ENCODE measurements at regions not wholly inside any gene's neighbourhood (a gene's known extent, or its start where the extent isn't known, plus 50 kb on each side); places are given as distances from the start of the nearest gene placed in this dataset.

DNA sequence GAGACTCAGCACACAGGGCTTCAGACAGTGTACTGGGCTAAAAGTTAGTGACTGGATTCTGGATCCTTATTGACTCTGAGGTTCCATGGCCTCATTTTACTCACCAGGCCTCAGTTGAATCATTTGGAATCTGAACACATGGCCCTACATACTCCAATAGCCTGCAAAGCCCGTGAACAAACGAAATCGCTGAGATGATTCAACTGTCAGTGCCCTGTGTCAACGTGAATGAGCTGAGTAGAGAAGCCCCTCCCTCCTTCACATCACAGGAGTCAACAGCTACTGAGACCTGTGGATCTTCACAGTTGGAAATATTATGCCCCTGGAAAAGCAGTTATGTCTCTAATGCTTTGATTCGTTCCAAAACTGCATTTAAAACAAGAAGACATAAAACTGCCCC lies 429.3 kb downstream of the GADD45G start:
- Histone ChIP-seq H3K4me2 (ENCODE audit: insufficient read depth in 1 of 2, low read depth in 2 of 2, low read length in 2 of 2) (no peak overlapping the region), H3K4me1 (replicated peaks in 1 of 4; ENCODE audit: control insufficient read depth in 3 of 4, insufficient read depth in 4 of 4, low read length in 3 of 4) (peaks cover 2 to 9% (median 7%) of the 10 kb centered on the region in 4 experiments; a peak in 6 of 7 replicates), H3K23me2 (ENCODE audit: low read depth, low read length) (no peaks in the 10 kb centered on the region), H3K18ac (ENCODE audit: extremely low read depth, low read length) (no peak overlapping the region), H3K27me3 (replicated peaks in 1 of 4; ENCODE audit: control insufficient read depth in 3 of 4, extremely low read depth in 1 of 4, insufficient read depth in 3 of 4, low read length in 3 of 4) (no peaks in the 10 kb centered on the region), H3K27ac (ENCODE audit: low read depth, low read length) (no peak overlapping the region), H3K79me2 (ENCODE audit: control insufficient read depth in 1 of 2, insufficient read depth in 2 of 2, low read length in 2 of 2) (no peaks in the 10 kb centered on the region), H3K23ac (ENCODE audit: insufficient read length) (no peak overlapping the region), H2AK5ac (ENCODE audit: low read depth, low read length) (no peak overlapping the region), H3K56ac (replicated peaks; ENCODE audit: insufficient read length, low read depth, low read length) (no peak overlapping the region), H3K14ac (ENCODE audit: insufficient read length) (no peak overlapping the region), H3K36me3 (ENCODE audit: control insufficient read depth in 2 of 4, insufficient read depth in 4 of 4, low read length in 3 of 4) (no peaks in the 10 kb centered on the region), H2AFZ (ENCODE audit: low read length) (no peak overlapping the region), H4K5ac (ENCODE audit: insufficient read length, low read depth, low read length) (no peak overlapping the region), H2BK15ac (ENCODE audit: low read length) (no peak overlapping the region), H2BK20ac (ENCODE audit: low read length) (no peak overlapping the region), H4K20me1 (replicated peaks in 1 of 2; ENCODE audit: control insufficient read depth in 1 of 2, insufficient read depth in 2 of 2, low read length in 2 of 2) (no peaks in the 10 kb centered on the region), H3K9me3 (ENCODE audit: insufficient read depth in 2 of 2, low read depth in 1 of 2, low read length in 1 of 2) (no peaks in the 10 kb centered on the region), H3K4me3 (ENCODE audit: extremely low read depth in 1 of 4, insufficient read depth in 2 of 4, low read depth in 3 of 4, low read length in 4 of 4) (no peak overlapping the region), H3K79me1 (ENCODE audit: low read depth, low read length) (no peaks in the 10 kb centered on the region), H4K8ac (ENCODE audit: extremely low read depth, insufficient read depth, low read length) (no peak overlapping the region), H3K9ac (replicated peaks in 1 of 4; ENCODE audit: extremely low read depth in 1 of 4, low read depth in 3 of 4, low read length in 3 of 4) (no peak overlapping the region), H3K4ac (replicated peaks; ENCODE audit: insufficient read length, low read depth, low read length) (no peak overlapping the region), H2BK12ac (ENCODE audit: low read depth, low read length) (no peak overlapping the region), H2BK120ac (replicated peaks; ENCODE audit: low read depth, low read length) (no peak overlapping the region), H4K91ac (replicated peaks; ENCODE audit: insufficient read length, low read length) (no peak overlapping the region), H2BK5ac (ENCODE audit: low read depth, low read length) (no peak overlapping the region)
- TF ChIP-seq SIX5 (IDR thresholded peaks at IDR 0.05; ENCODE audit: low read depth, low read length) (no peak), YY1 (IDR thresholded peaks at IDR 0.05; ENCODE audit: low read depth, low read length) (no peak), RNF2 (IDR thresholded peaks at IDR 0.05; ENCODE audit: borderline replicate concordance, low read depth, low read length, missing control alignments, poor library complexity, severe bottlenecking) (no peak), HDAC6 (IDR thresholded peaks at IDR 0.05; ENCODE audit: low read depth, low read length) (no peak)
- POLR2A ChIA-PET (ENCODE audit: partially characterized antibody), result no interaction called here
- no peak for FAIRE-seq
- CTCF ChIA-PET (ENCODE audit: partially characterized antibody), result no interaction called here
- DNase-seq (ENCODE audit: low read depth in 1 of 2, low spot score in 2 of 2), result no peak
- WGBS, 2 experiments (ENCODE audit: extremely low coverage in 1 of 2, insufficient coverage in 1 of 2, insufficient read length in 1 of 2, insufficient replicate concordance in 2 of 2, low coverage in 1 of 2, low lambda C conversion rate in 2 of 2, missing lambda C conversion rate in 1 of 2), result 68% methylated on average over 5 of the region's 5 CpGs; no CpG with 5 or more reads in 1 of the 2 experiments

All from H1 (cell line).